ENCODE measurements at regions not wholly inside any gene's neighbourhood (a gene's known extent, or its start where the extent isn't known, plus 50 kb on each side); places are given as distances from the start of the nearest gene placed in this dataset.

DNA sequence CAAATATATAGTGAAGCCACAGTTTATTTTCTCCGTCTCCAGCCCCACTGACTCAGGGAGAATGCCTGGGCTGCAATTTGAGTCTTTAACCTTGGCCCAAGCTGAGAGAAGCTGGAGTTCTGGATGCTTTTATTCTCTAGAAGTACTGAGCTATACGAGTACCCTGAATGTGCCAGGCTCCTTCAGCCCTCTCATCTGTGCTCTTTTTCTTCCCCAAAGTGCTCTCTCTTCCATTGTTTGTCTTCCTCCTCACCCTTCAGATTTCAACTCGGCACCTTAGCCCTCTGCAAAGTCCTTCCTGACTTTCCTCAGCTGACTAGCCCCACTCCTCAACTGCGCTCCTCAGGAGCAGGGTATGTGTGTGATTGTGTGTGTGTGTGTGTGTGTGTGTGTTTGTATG is 75.6 kb upstream of the AGBL1 start:
- no peaks in the 10 kb centered on the region for H3K9me2 ChIP-seq
- WGBS (ENCODE audit: low lambda C conversion rate): 58% methylated on average over 4 of the region's 4 CpGs
- POLR2A ChIA-PET: no interaction called here

More for the DNA sequence above, 75.6 kb upstream of the AGBL1 start:
- Histone ChIP-seq H2AFZ (ENCODE audit: low read depth) (no peak overlapping the region), H3K4me1 (ENCODE audit: control insufficient read depth in 1 of 2, insufficient read depth in 2 of 2, low read depth in 1 of 2, low read length in 1 of 2) (no peaks in the 10 kb centered on the region; a peak in 2 of 4 replicates), H3K9me3 (no peaks in the 10 kb centered on the region), H3K27ac (ENCODE audit: low read depth in 2 of 2, low read length in 1 of 2) (no peak overlapping the region), H3K36me3 (replicated peaks in 1 of 2; ENCODE audit: control insufficient read depth in 1 of 2, insufficient read depth in 2 of 2, low read length in 1 of 2) (no peaks in the 10 kb centered on the region), H3K79me2 (ENCODE audit: insufficient read depth) (no peaks in the 10 kb centered on the region), H3F3A (replicated peaks; ENCODE audit: insufficient read depth) (no peaks in the 10 kb centered on the region), H3K4me2 (no peak overlapping the region), H3K27me3 (ENCODE audit: insufficient read depth) (no peaks in the 10 kb centered on the region), H3K4me3 (ENCODE audit: low read depth in 2 of 2, low read length in 1 of 2) (no peak overlapping the region), H4K20me1 (ENCODE audit: insufficient read depth) (no peaks in the 10 kb centered on the region), H3K9ac (no peak overlapping the region)
- TF ChIP-seq, protein P1, sequence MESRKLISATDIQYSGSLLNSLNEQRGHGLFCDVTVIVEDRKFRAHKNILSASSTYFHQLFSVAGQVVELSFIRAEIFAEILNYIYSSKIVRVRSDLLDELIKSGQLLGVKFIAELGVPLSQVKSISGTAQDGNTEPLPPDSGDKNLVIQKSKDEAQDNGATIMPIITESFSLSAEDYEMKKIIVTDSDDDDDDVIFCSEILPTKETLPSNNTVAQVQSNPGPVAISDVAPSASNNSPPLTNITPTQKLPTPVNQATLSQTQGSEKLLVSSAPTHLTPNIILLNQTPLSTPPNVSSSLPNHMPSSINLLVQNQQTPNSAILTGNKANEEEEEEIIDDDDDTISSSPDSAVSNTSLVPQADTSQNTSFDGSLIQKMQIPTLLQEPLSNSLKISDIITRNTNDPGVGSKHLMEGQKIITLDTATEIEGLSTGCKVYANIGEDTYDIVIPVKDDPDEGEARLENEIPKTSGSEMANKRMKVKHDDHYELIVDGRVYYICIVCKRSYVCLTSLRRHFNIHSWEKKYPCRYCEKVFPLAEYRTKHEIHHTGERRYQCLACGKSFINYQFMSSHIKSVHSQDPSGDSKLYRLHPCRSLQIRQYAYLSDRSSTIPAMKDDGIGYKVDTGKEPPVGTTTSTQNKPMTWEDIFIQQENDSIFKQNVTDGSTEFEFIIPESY (IDR thresholded peaks at IDR 0.05; ENCODE audit: borderline replicate concordance, low read depth): no peak
- TF ChIP-seq TAF1 (IDR thresholded peaks at IDR 0.05; ENCODE audit: borderline replicate concordance, low read depth, low read length) (no peak), NRF1 (IDR thresholded peaks at IDR 0.05; ENCODE audit: low read depth, low read length) (no peak), SMC3 (IDR thresholded peaks at IDR 0.05; ENCODE audit: low read depth, low read length) (no peak), RXRA (IDR thresholded peaks at IDR 0.05; ENCODE audit: borderline replicate concordance, low read depth) (no peak), EZH2phosphoT487 (IDR thresholded peaks at IDR 0.05; ENCODE audit: borderline replicate concordance, low read depth) (no peak), RAD21 (IDR thresholded peaks at IDR 0.05; ENCODE audit: low read length) (no peak), POLR2AphosphoS5 (IDR thresholded peaks at IDR 0.05; ENCODE audit: low read depth, low read length) (no peak), FOSL2 (IDR thresholded peaks at IDR 0.05; ENCODE audit: borderline replicate concordance, low read depth) (no peak)
- TF ChIP-seq, protein P2, sequence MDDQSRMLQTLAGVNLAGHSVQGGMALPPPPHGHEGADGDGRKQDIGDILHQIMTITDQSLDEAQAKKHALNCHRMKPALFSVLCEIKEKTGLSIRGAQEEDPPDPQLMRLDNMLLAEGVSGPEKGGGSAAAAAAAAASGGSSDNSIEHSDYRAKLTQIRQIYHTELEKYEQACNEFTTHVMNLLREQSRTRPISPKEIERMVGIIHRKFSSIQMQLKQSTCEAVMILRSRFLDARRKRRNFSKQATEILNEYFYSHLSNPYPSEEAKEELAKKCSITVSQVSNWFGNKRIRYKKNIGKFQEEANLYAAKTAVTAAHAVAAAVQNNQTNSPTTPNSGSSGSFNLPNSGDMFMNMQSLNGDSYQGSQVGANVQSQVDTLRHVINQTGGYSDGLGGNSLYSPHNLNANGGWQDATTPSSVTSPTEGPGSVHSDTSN (IDR thresholded peaks at IDR 0.05): no peak
- TF ChIP-seq, protein P3, sequence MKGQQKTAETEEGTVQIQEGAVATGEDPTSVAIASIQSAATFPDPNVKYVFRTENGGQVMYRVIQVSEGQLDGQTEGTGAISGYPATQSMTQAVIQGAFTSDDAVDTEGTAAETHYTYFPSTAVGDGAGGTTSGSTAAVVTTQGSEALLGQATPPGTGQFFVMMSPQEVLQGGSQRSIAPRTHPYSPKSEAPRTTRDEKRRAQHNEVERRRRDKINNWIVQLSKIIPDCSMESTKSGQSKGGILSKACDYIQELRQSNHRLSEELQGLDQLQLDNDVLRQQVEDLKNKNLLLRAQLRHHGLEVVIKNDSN (IDR thresholded peaks at IDR 0.05; ENCODE audit: borderline replicate concordance, low read depth): no peak
- TF ChIP-seq, protein P4, sequence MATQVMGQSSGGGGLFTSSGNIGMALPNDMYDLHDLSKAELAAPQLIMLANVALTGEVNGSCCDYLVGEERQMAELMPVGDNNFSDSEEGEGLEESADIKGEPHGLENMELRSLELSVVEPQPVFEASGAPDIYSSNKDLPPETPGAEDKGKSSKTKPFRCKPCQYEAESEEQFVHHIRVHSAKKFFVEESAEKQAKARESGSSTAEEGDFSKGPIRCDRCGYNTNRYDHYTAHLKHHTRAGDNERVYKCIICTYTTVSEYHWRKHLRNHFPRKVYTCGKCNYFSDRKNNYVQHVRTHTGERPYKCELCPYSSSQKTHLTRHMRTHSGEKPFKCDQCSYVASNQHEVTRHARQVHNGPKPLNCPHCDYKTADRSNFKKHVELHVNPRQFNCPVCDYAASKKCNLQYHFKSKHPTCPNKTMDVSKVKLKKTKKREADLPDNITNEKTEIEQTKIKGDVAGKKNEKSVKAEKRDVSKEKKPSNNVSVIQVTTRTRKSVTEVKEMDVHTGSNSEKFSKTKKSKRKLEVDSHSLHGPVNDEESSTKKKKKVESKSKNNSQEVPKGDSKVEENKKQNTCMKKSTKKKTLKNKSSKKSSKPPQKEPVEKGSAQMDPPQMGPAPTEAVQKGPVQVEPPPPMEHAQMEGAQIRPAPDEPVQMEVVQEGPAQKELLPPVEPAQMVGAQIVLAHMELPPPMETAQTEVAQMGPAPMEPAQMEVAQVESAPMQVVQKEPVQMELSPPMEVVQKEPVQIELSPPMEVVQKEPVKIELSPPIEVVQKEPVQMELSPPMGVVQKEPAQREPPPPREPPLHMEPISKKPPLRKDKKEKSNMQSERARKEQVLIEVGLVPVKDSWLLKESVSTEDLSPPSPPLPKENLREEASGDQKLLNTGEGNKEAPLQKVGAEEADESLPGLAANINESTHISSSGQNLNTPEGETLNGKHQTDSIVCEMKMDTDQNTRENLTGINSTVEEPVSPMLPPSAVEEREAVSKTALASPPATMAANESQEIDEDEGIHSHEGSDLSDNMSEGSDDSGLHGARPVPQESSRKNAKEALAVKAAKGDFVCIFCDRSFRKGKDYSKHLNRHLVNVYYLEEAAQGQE (IDR thresholded peaks at IDR 0.05; ENCODE audit: low read depth, low read length): no peak
- DNase-seq: no peak
- CTCF ChIA-PET: no interaction called here

All from SK-N-SH (cell line).